Right lobe of liver (tissue), 6 donors: ENCODE measurements at regions not wholly inside any gene's neighbourhood (a gene's known extent, or its start where the extent isn't known, plus 50 kb on each side); places are given as distances from the start of the nearest gene placed in this dataset.

Experiments used
- ATAC-seq, 4 donors: fragments of 200-7000 bp; cut with Tn5 transposase; one replicate each; pipeline ENCODE4 v1.9.1; 2020; ENCODE audit warnings: mild to moderate bottlenecking in 4 of 4, moderate library complexity in 4 of 4
- DNase-seq, 3 donors: peaks; one replicate each; pipeline ENCODE4 v3.0.0-alpha.2; 2020
- H3K27ac ChIP-seq, 3 donors: fragments of 200-600 bp; one replicate each; pipeline ENCODE4 v1.8.0; 2022
- H3K27me3 ChIP-seq, 2 donors: fragments of 200-600 bp; one replicate each; pipeline ENCODE4 v1.8.0; 2022
- H3K36me3 ChIP-seq, 4 donors: fragments of 200-600 bp; sonication (generic) in 1 of 4; one replicate each; pipeline versions ENCODE4 v1.5.1 to v1.8.0; 2017 to 2022; ENCODE audit warnings: control low read depth in 1 of 4
- H3K4me1 ChIP-seq, 4 donors: fragments of 200-600 bp; sonication (generic) in 1 of 4; one replicate each; pipeline versions ENCODE4 v1.5.1 to v1.8.0; 2017 to 2022; ENCODE audit warnings: control low read depth in 1 of 4
- H3K4me3 ChIP-seq, 3 donors: fragments of 200-600 bp; one replicate each; pipeline ENCODE4 v1.8.0; 2022
- H3K9me3 ChIP-seq, 4 donors: fragments of 200-600 bp; sonication (generic) in 1 of 4; one replicate each; pipeline versions ENCODE4 v1.5.1 to v1.8.0; 2017 to 2022; ENCODE audit warnings: control low read depth in 1 of 4
- POLR2A ChIP-seq: fragments of 450-650 bp; IDR thresholded peaks from one replicate; pipeline ENCODE4 v1.6.1; 2017; ENCODE audit warnings: antibody characterized with exemption, mild to moderate bottlenecking
- WGBS: methylation state at CpG from one replicate; pipeline ENCODE4 v1.1.6; 2018; ENCODE audit warnings: low coverage, low lambda C conversion rate; ENCODE audit not compliant: insufficient coverage; ENCODE audit errors: missing lambda C conversion rate; 5-methylcytosine and 5-hydroxymethylcytosine counted together
- intact Hi-C, 2 donors: fragments of 100-400 bp; cut with DNase I; formaldehyde crosslinking; loops; one replicate each; pipeline versions ENCODE4 v1.11.2 to v1.14.1; 2022
- TF ChIP-seq, protein P1 (sequence below), 4 donors: fragments of 200-600 bp in 3 of 4; fragments of 450-650 bp in 1 of 4; IDR thresholded peaks; one replicate each; pipeline versions ENCODE4 v1.5.1 to v1.8.0; 2016 to 2022; ENCODE audit warnings: antibody characterized with exemption in 4 of 4, mild to moderate bottlenecking in 2 of 4
- donor health status: DM: no; HTN: yes; CAD: no.
- donor health status: DM: no; HTN: no; CAD: no.
- donor health status: DM: no; HTN: no; CAD: no.
- donor health status: DM: no; HTN: yes; CAD: no.
- donor health status: DM: no; HTN: yes; CAD: no.

- Histone ChIP-seq H3K36me3 (no peaks in the 10 kb centered on the region), H3K4me1 (no peaks in the 10 kb centered on the region), H3K27me3 (peaks cover 0 to 3% of the 10 kb centered on the region in 2 donors), H3K4me3 (no peak overlapping the region), H3K27ac (no peak overlapping the region), H3K9me3 (no peaks in the 10 kb centered on the region)
- TF ChIP-seq, protein P1, sequence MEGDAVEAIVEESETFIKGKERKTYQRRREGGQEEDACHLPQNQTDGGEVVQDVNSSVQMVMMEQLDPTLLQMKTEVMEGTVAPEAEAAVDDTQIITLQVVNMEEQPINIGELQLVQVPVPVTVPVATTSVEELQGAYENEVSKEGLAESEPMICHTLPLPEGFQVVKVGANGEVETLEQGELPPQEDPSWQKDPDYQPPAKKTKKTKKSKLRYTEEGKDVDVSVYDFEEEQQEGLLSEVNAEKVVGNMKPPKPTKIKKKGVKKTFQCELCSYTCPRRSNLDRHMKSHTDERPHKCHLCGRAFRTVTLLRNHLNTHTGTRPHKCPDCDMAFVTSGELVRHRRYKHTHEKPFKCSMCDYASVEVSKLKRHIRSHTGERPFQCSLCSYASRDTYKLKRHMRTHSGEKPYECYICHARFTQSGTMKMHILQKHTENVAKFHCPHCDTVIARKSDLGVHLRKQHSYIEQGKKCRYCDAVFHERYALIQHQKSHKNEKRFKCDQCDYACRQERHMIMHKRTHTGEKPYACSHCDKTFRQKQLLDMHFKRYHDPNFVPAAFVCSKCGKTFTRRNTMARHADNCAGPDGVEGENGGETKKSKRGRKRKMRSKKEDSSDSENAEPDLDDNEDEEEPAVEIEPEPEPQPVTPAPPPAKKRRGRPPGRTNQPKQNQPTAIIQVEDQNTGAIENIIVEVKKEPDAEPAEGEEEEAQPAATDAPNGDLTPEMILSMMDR (IDR thresholded peaks at IDR 0.05) = no peak
- TF ChIP-seq POLR2A = no peak
- ATAC-seq (no peak), DNase-seq (no peak)
- intact Hi-C loops = no loop called here
- WGBS = 59% methylated on average over 5 of the region's 5 CpGs
Measured at GRCh38 chrX:20511792-20512191, 245.1 kb upstream of the RPS6KA3 start.

DNA sequence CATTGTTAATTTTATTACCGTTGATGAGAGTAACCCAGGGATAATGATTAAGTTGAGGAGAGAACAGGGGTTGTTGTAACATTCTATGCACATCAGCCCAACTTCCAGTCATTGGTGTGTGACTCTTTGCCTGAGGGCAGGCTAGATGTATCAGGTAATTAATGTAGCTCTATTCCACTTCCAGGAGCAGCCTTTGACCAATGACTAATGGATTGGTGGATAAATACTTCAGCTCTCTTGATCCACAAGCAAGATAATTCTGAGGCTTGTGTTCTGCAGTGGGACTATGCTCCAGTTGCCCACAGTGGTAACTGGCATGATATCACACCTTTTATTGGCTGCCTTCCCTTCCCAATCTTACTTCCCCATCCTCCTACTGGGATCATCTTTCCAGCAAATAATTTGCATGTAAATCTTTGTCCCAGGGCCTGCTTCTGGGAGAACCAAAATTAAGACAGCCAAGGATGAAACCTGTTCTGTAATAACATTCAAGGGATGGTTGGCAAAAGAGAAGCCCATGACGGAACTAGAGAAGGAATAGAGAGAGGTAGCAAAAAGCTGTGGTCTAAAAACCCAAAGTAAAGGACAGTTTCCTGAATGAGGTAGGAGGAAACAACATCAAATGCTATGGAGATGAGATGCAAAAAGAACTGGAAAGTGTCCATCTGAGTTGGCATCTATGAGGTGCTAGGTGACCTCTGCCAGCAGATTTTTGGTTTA lies 241.4 kb upstream of the RPS6KA3 start:
- 76% methylated on average over 2 of the region's 2 CpGs for WGBS
- intact Hi-C loops = no loop called here
- TF ChIP-seq, protein P1 (IDR thresholded peaks at IDR 0.05) = no peak
- no peak for TF ChIP-seq POLR2A
- Histone ChIP-seq H3K4me1 (no peaks in the 10 kb centered on the region), H3K36me3 (no peaks in the 10 kb centered on the region), H3K27me3 (peaks cover 0 to 3% of the 10 kb centered on the region in 2 donors), H3K9me3 (no peaks in the 10 kb centered on the region), H3K4me3 (no peak overlapping the region), H3K27ac (no peak overlapping the region)
- no peak for ATAC-seq
- DNase-seq = no peak

DNA sequence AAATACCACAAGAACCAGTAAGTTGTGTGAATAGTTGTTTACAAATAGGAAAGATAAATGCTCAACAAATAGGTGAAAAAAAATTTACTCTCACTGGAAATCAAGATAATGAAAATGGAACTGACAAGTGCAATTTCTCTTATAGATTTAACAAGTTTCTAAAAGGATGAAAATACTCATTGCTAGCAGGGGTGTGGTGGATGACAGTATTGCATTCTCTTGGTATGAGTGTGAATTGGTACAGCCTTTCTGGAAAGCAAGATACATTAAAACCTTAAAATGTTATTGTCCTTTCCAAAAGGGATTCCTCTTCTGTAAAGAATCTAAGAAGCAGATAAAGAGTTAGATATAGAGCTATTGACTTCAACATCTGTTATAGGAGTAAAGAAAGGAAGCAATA lies 240.0 kb upstream of the RPS6KA3 start:
- no peak for ATAC-seq
- intact Hi-C loops = no loop called here
- H3K27me3 ChIP-seq = peaks cover 0 to 3% of the 10 kb centered on the region in 2 donors
- H3K27ac ChIP-seq = no peak overlapping the region
- H3K4me1 ChIP-seq = no peaks in the 10 kb centered on the region
- H3K4me3 ChIP-seq = no peak overlapping the region
- DNase-seq = no peak
- H3K9me3 ChIP-seq = no peaks in the 10 kb centered on the region
- H3K36me3 ChIP-seq = no peaks in the 10 kb centered on the region
- no peak for TF ChIP-seq POLR2A
- TF ChIP-seq, protein P1 (IDR thresholded peaks at IDR 0.05) = no peak

GRCh38 chrX:20500949-20501348 lies 234.2 kb upstream of the RPS6KA3 start:
- no peaks in the 10 kb centered on the region for H3K27me3 ChIP-seq
- ATAC-seq (no peak), DNase-seq (no peak)
- intact Hi-C loops = no loop called here
- H3K4me3 ChIP-seq = no peak overlapping the region
- no peaks in the 10 kb centered on the region for H3K4me1 ChIP-seq
- no peaks in the 10 kb centered on the region for H3K36me3 ChIP-seq
- TF ChIP-seq, protein P1 (IDR thresholded peaks at IDR 0.05) = no peak
- TF ChIP-seq POLR2A = no peak
- no peak overlapping the region for H3K27ac ChIP-seq
- H3K9me3 ChIP-seq = no peaks in the 10 kb centered on the region
